Mammary epithelial cell (primary cell): ENCODE measurements at regions not wholly inside any gene's neighbourhood (a gene's known extent, or its start where the extent isn't known, plus 50 kb on each side); places are given as distances from the start of the nearest gene placed in this dataset.

Experiments used
- CTCF ChIP-seq, 2 donors: IDR thresholded peaks in 1 of 2; conservative IDR thresholded peaks in 1 of 2; 2 replicates each; pipeline ENCODE4 v1.5.1; 2011 to 2012; ENCODE audit warnings: inconsistent platforms in 2 of 2, low read length in 2 of 2, mild to moderate bottlenecking in 2 of 2, control low read depth in 1 of 2, low read depth in 1 of 2; ENCODE audit not compliant: insufficient read depth in 1 of 2; ENCODE audit errors: extremely low read depth in 1 of 2
- EZH2 ChIP-seq: IDR thresholded peaks from 2 replicates; pipeline ENCODE4 v1.6.1; 2012; ENCODE audit warnings: low read length, inconsistent platforms, borderline replicate concordance

DNA sequence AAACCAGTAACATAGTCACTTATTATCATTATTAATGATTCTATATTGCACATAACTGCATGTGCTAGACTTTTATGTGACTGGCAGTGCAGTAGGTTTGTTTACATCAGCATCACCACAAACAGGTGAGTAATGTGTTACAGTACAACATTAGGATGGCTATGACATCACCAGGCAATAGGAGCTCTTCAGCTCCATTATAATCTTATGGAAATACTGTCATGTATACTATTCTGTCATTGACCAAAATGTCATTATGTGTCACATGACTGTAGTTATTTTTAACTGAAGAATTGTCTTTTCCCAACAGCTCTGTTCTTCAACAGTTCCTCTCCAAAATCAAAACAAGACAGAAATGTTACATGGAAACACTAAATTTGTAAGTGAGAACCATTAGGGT, 96.3 kb downstream of the C18orf54 start:
- TF ChIP-seq CTCF (conservative IDR thresholded peaks at IDR 0.05 in 1 of 2, IDR thresholded peaks at IDR 0.05 in 1 of 2; ENCODE audit: extremely low read depth in 1 of 2, insufficient read depth in 1 of 2, low read depth in 1 of 2, low read length in 2 of 2) (no peak), EZH2 (no peak)
